H1 (cell line): ENCODE measurements at regions not wholly inside any gene's neighbourhood (a gene's known extent, or its start where the extent isn't known, plus 50 kb on each side); places are given as distances from the start of the nearest gene placed in this dataset.

ENCODE experiments used
- CTCF ChIA-PET: fragments of 300-600 bp; sonication (Branson Sonifier 250); formaldehyde crosslinking; loops from one replicate; lab custom pipeline; 2021; ENCODE audit not compliant: partially characterized antibody; lab: Charles Lee
- POLR2A ChIA-PET: fragments of 300-600 bp; sonication (Branson Sonifier 250); formaldehyde crosslinking; loops from one replicate; lab custom pipeline; 2021; ENCODE audit warnings: inconsistent platforms; ENCODE audit not compliant: partially characterized antibody; lab: Charles Lee
- DNase-seq, 2 experiments: peaks; one replicate each; pipeline versions ENCODE4 v3.0.0 to v3.0.0-alpha.2; 2010 to 2022; ENCODE audit warnings: low spot score in 2 of 2, low read depth in 1 of 2, mixed read lengths in 1 of 2
- FAIRE-seq: peaks from 2 replicates; lab custom pipeline; 2011; peaks lifted over from hg19 to GRCh38; lab: Jason Lieb, UNC
- H2AFZ ChIP-seq: 2 replicates; pipeline ENCODE4 v1.8.1; 2012; ENCODE audit warnings: low read length, inconsistent platforms
- H2AK5ac ChIP-seq: 2 replicates; pipeline ENCODE4 v1.6.1; 2013; ENCODE audit warnings: low read depth, low read length
- H2BK120ac ChIP-seq: replicated peaks from 2 replicates; pipeline ENCODE3; 2013; ENCODE audit warnings: low read depth, low read length, inconsistent platforms
- H2BK12ac ChIP-seq: 2 replicates; pipeline ENCODE4 v1.6.1; 2013; ENCODE audit warnings: low read depth, low read length
- H2BK15ac ChIP-seq: 2 replicates; pipeline ENCODE4 v1.6.1; 2013; ENCODE audit warnings: low read length
- H2BK20ac ChIP-seq: 2 replicates; pipeline ENCODE4 v1.6.1; 2013; ENCODE audit warnings: low read length
- H2BK5ac ChIP-seq: 2 replicates; pipeline ENCODE4 v1.6.1; 2013; ENCODE audit warnings: low read depth, low read length
- H3K14ac ChIP-seq: 2 replicates; pipeline ENCODE4 v1.6.1; 2013; ENCODE audit warnings: inconsistent platforms; ENCODE audit not compliant: insufficient read length
- H3K18ac ChIP-seq: 2 replicates; pipeline ENCODE4 v1.6.1; 2013; ENCODE audit warnings: low read length; ENCODE audit errors: extremely low read depth
- H3K23ac ChIP-seq: 2 replicates; pipeline ENCODE4 v1.6.1; 2013; ENCODE audit warnings: inconsistent platforms; ENCODE audit not compliant: insufficient read length
- H3K23me2 ChIP-seq: 2 replicates; pipeline ENCODE4 v1.6.1; 2013; ENCODE audit warnings: low read depth, low read length
- H3K27ac ChIP-seq: 2 replicates; pipeline ENCODE4 v1.6.1; 2011; ENCODE audit warnings: low read depth, low read length, inconsistent platforms
- H3K27me3 ChIP-seq, 4 experiments: replicated peaks in 1 of 4; 1 replicate in 1 of 4; 2 replicates in 3 of 4; pipeline versions ENCODE4 v1.6.1 to v1.8.1; 2011 to 2013; ENCODE audit warnings: low read length in 3 of 4, mild to moderate bottlenecking in 3 of 4, inconsistent platforms in 2 of 4, mixed read lengths in 2 of 4, moderate library complexity in 1 of 4; ENCODE audit not compliant: control insufficient read depth in 3 of 4, insufficient read depth in 3 of 4; ENCODE audit errors: extremely low read depth in 1 of 4
- H3K36me3 ChIP-seq, 4 experiments: 2 replicates each; pipeline versions ENCODE4 v1.6.1 to v1.8.1; 2011 to 2013; ENCODE audit warnings: mild to moderate bottlenecking in 4 of 4, low read length in 3 of 4, moderate library complexity in 2 of 4, control low read depth in 1 of 4, inconsistent platforms in 1 of 4; ENCODE audit not compliant: insufficient read depth in 4 of 4, control insufficient read depth in 2 of 4
- H3K4ac ChIP-seq: replicated peaks from 2 replicates; pipeline ENCODE3; 2013; ENCODE audit warnings: low read length, low read depth, mixed read lengths, inconsistent platforms; ENCODE audit not compliant: insufficient read length
- H3K4me1 ChIP-seq, 4 experiments: replicated peaks in 1 of 4; 1 replicate in 1 of 4; 2 replicates in 3 of 4; pipeline versions ENCODE4 v1.6.1 to v1.8.1; 2011 to 2013; ENCODE audit warnings: low read length in 3 of 4, inconsistent platforms in 2 of 4, mixed read lengths in 1 of 4; ENCODE audit not compliant: insufficient read depth in 4 of 4, control insufficient read depth in 3 of 4
- H3K4me2 ChIP-seq, 2 experiments: 2 replicates each; pipeline versions ENCODE4 v1.6.1 to v1.8.1; 2011 to 2013; ENCODE audit warnings: low read depth in 2 of 2, low read length in 2 of 2, control low read depth in 1 of 2, inconsistent platforms in 1 of 2, mild to moderate bottlenecking in 1 of 2; ENCODE audit not compliant: insufficient read depth in 1 of 2
- H3K4me3 ChIP-seq, 4 experiments: fragments of 200-600, 300-600 bp in 1 of 4; sonication (generic), shearing (Covaris generic), sonication (Bioruptor Twin) in 1 of 4; 2 replicates each; pipeline versions ENCODE4 v1.5.1 to v1.8.1; 2011 to 2016; ENCODE audit warnings: low read length in 4 of 4, low read depth in 3 of 4, control low read depth in 2 of 4, inconsistent platforms in 2 of 4, mild to moderate bottlenecking in 2 of 4, mixed read lengths in 1 of 4, moderate library complexity in 1 of 4; ENCODE audit not compliant: insufficient read depth in 2 of 4; ENCODE audit errors: extremely low read depth in 1 of 4
- H3K56ac ChIP-seq: replicated peaks from 2 replicates; pipeline ENCODE3; 2013; ENCODE audit warnings: low read depth, mild to moderate bottlenecking, mixed read lengths, low read length, inconsistent platforms; ENCODE audit not compliant: insufficient read length
- H3K79me1 ChIP-seq: 2 replicates; pipeline ENCODE4 v1.6.1; 2013; ENCODE audit warnings: low read depth, low read length, control low read depth
- H3K79me2 ChIP-seq, 2 experiments: 2 replicates each; pipeline versions ENCODE4 v1.6.1 to v1.8.1; 2012 to 2013; ENCODE audit warnings: low read length in 2 of 2, mild to moderate bottlenecking in 2 of 2, inconsistent platforms in 1 of 2; ENCODE audit not compliant: insufficient read depth in 2 of 2, control insufficient read depth in 1 of 2
- H3K9ac ChIP-seq, 4 experiments: replicated peaks in 1 of 4; 1 replicate in 1 of 4; 2 replicates in 3 of 4; pipeline versions ENCODE4 v1.6.1 to v1.8.1; 2011 to 2013; ENCODE audit warnings: low read depth in 3 of 4, low read length in 3 of 4, control low read depth in 2 of 4, mild to moderate bottlenecking in 2 of 4, moderate library complexity in 2 of 4, inconsistent platforms in 1 of 4; ENCODE audit errors: extremely low read depth in 1 of 4
- H3K9me3 ChIP-seq, 2 experiments: 2 replicates each; pipeline versions ENCODE4 v1.6.1 to v1.8.1; 2012 to 2013; ENCODE audit warnings: mild to moderate bottlenecking in 2 of 2, moderate library complexity in 2 of 2, control low read depth in 1 of 2, inconsistent platforms in 1 of 2, low read depth in 1 of 2, low read length in 1 of 2, mixed read lengths in 1 of 2; ENCODE audit not compliant: insufficient read depth in 2 of 2
- H4K20me1 ChIP-seq, 2 experiments: replicated peaks in 1 of 2; 2 replicates each; pipeline versions ENCODE3 to v1.8.1; 2011 to 2013; ENCODE audit warnings: inconsistent platforms in 2 of 2, low read length in 2 of 2, mild to moderate bottlenecking in 1 of 2; ENCODE audit not compliant: insufficient read depth in 2 of 2, control insufficient read depth in 1 of 2
- H4K5ac ChIP-seq: 2 replicates; pipeline ENCODE4 v1.6.1; 2013; ENCODE audit warnings: low read length, low read depth, mixed read lengths, inconsistent platforms; ENCODE audit not compliant: insufficient read length
- H4K8ac ChIP-seq: 2 replicates; pipeline ENCODE4 v1.8.0; 2013; ENCODE audit warnings: mild to moderate bottlenecking, moderate library complexity, low read length, inconsistent platforms; ENCODE audit not compliant: insufficient read depth; ENCODE audit errors: extremely low read depth
- H4K91ac ChIP-seq: replicated peaks from 2 replicates; pipeline ENCODE3; 2013; ENCODE audit warnings: low read length, mixed read lengths, inconsistent platforms; ENCODE audit not compliant: insufficient read length
- BCL11A ChIP-seq, 2 experiments: IDR thresholded peaks; one replicate each; pipeline ENCODE4 v1.6.1; 2011; ENCODE audit warnings: low read depth in 2 of 2, low read length in 2 of 2, mild to moderate bottlenecking in 2 of 2
- CHD2 ChIP-seq: IDR thresholded peaks from 2 replicates; pipeline ENCODE4 v1.6.1; 2012; ENCODE audit warnings: low read length, improper control_type of control experiment
- CREB1 ChIP-seq: IDR thresholded peaks from 2 replicates; pipeline ENCODE4 v1.6.1; 2012; ENCODE audit warnings: inconsistent platforms
- EZH2 ChIP-seq: fragments of 200-600 bp; sonication (generic); IDR thresholded peaks from 2 replicates; pipeline ENCODE4 v1.7.1; 2012; ENCODE audit warnings: low read depth, mild to moderate bottlenecking, moderate library complexity, low read length, inconsistent platforms; ENCODE audit not compliant: severe bottlenecking
- GTF2F1 ChIP-seq: IDR thresholded peaks from 2 replicates; pipeline ENCODE4 v1.6.1; 2012; ENCODE audit warnings: low read depth, low read length, improper control_type of control experiment, borderline replicate concordance
- JUND ChIP-seq: IDR thresholded peaks from 2 replicates; pipeline ENCODE4 v1.6.1; 2011; ENCODE audit warnings: mild to moderate bottlenecking, improper control_type of control experiment, low read length
- KDM1A ChIP-seq: fragments of 200-600, 300-600 bp; sonication (generic); IDR thresholded peaks from 2 replicates; pipeline ENCODE4 v1.7.1; 2016; ENCODE audit warnings: mild to moderate bottlenecking, low read length, borderline replicate concordance
- POLR2AphosphoS5 ChIP-seq: IDR thresholded peaks from 2 replicates; pipeline ENCODE4 v1.6.1; 2011; ENCODE audit warnings: low read depth, low read length
- SAP30 ChIP-seq: fragments of 300-600 bp; sonication (generic); IDR thresholded peaks from 2 replicates; pipeline ENCODE4 v1.7.1; 2012; ENCODE audit warnings: low read length, moderate library complexity, mild to moderate bottlenecking, inconsistent platforms; ENCODE audit not compliant: insufficient read depth, insufficient replicate concordance
- WGBS, 2 experiments: shearing (Covaris generic) in 1 of 2; methylation state at CpG; one replicate each; pipeline versions ENCODE4 v1.1.6 to v1.1.7; 2013 to 2015; ENCODE audit warnings: low lambda C conversion rate in 2 of 2, mixed read lengths in 2 of 2, inconsistent platforms in 1 of 2, low coverage in 1 of 2, missing lambda C conversion rate in 1 of 2; ENCODE audit not compliant: insufficient replicate concordance in 2 of 2, insufficient coverage in 1 of 2, insufficient read length in 1 of 2; ENCODE audit errors: extremely low coverage in 1 of 2, missing lambda C conversion rate in 1 of 2; 5-methylcytosine and 5-hydroxymethylcytosine counted together

DNA sequence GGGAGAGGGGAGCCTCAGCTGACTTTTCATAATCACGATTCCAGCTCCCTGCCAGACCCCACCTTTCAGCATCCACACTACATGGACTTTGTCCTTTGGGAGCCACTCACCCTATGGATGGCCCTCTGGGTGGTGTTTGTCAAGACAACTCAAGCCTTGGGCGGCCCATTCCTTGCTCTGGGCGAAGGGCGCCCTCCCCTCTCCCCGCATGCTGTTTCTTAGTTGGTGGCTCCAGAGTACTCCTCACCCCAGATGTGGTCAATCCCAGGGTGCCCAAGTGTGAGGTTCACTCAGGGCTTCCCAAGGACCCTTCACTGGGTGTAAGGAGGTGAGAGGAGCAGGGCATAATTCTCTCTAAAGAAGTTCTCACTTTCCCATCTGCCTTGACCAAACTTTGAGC, 710.0 kb downstream of the QKI start:
- no peaks in the 10 kb centered on the region for H3K27me3 ChIP-seq
- H3K18ac ChIP-seq = no peak overlapping the region
- H2BK5ac ChIP-seq = no peak overlapping the region
- no peak overlapping the region for H3K4me2 ChIP-seq
- no peak for FAIRE-seq
- no peak overlapping the region for H3K4me3 ChIP-seq
- no peaks in the 10 kb centered on the region for H3K36me3 ChIP-seq
- POLR2A ChIA-PET = no interaction called here
- H2BK20ac ChIP-seq = no peak overlapping the region
- no peak overlapping the region for H3K4ac ChIP-seq
- H2BK15ac ChIP-seq = no peak overlapping the region
- H4K5ac ChIP-seq = no peak overlapping the region
- H2AFZ ChIP-seq = no peak overlapping the region
- no peaks in the 10 kb centered on the region for H3K4me1 ChIP-seq
- H3K9me3 ChIP-seq = peaks cover 0 to 4% of the 10 kb centered on the region in 2 experiments; a peak in 1 of 4 replicates
- H3K23me2 ChIP-seq = no peaks in the 10 kb centered on the region
- no peak overlapping the region for H3K23ac ChIP-seq
- no peak overlapping the region for H2AK5ac ChIP-seq
- H2BK12ac ChIP-seq = no peak overlapping the region
- 92% methylated on average over 5 of the region's 5 CpGs; no CpG with 5 or more reads in 1 of the 2 experiments for WGBS, 2 experiments
- CTCF ChIA-PET = interaction anchor here (1.0 kb wide), 1 partner anchor 14 kb away, joined by 3 read pairs; no protein-coding TSS in a partner anchor
- no peak overlapping the region for H4K91ac ChIP-seq
- DNase-seq = no peak
- no peak overlapping the region for H3K56ac ChIP-seq
- H3K79me2 ChIP-seq = no peaks in the 10 kb centered on the region
- no peak overlapping the region for H3K9ac ChIP-seq
- no peaks in the 10 kb centered on the region for H4K20me1 ChIP-seq
- H3K27ac ChIP-seq = no peak overlapping the region
- no peak overlapping the region for H2BK120ac ChIP-seq
- H4K8ac ChIP-seq = no peak overlapping the region
- no peaks in the 10 kb centered on the region for H3K79me1 ChIP-seq
- no peak overlapping the region for H3K14ac ChIP-seq
- no peak for TF ChIP-seq CHD2
- TF ChIP-seq SAP30 = no peak
- TF ChIP-seq CREB1 = no peak
- no peak for TF ChIP-seq GTF2F1
- TF ChIP-seq BCL11A (IDR thresholded peaks at IDR 0.05; ENCODE audit: low read depth in 2 of 2, low read length in 2 of 2) = no peak
- no peak for TF ChIP-seq POLR2AphosphoS5
- no peak for TF ChIP-seq KDM1A
- TF ChIP-seq EZH2 = no peak
- no peak for TF ChIP-seq JUND
